PC-3 (cell line): ENCODE measurements at regions not wholly inside any gene's neighbourhood (a gene's known extent, or its start where the extent isn't known, plus 50 kb on each side); places are given as distances from the start of the nearest gene placed in this dataset.

Experiments
- ATAC-seq: fragments of 200-7000 bp; cut with Tn5 transposase; 2 replicates; pipeline ENCODE4 v1.9.1; 2020; ENCODE audit warnings: mild to moderate bottlenecking, moderate library complexity
- BruUV-seq: library from RNA; stranded (reverse); fragments of 400-500 nt; replicated peaks from 2 replicates; lab custom pipeline; 2021; lab: Mats Ljungman, UMichigan
- CTCF ChIA-PET: fragments of 300-600 bp; sonication (Branson Sonifier 250); formaldehyde crosslinking; loops from one replicate; lab custom pipeline; 2022; ENCODE audit warnings: antibody characterized with exemption; lab: Charles Lee
- POLR2A ChIA-PET: fragments of 300-600 bp; sonication (Branson Sonifier 250); formaldehyde crosslinking; loops from one replicate; lab custom pipeline; 2022; ENCODE audit warnings: antibody characterized with exemption; ENCODE audit not compliant: unreplicated experiment; lab: Charles Lee
- DNase-seq: peaks from one replicate; pipeline ENCODE4 v3.0.0-alpha.2; 2015
- H2AFZ ChIP-seq: fragments of 300-600 bp; sonication (generic); 2 replicates; pipeline ENCODE4 v1.6.0; 2016; ENCODE audit warnings: antibody characterized with exemption, low read length
- H3F3A ChIP-seq: fragments of 300-600 bp; sonication (generic); one replicate; pipeline ENCODE4 v1.6.0; 2017; ENCODE audit warnings: antibody characterized with exemption, low read length, control low read depth, mild to moderate bottlenecking; ENCODE audit not compliant: unreplicated experiment
- H3K27ac ChIP-seq: fragments of 300-600 bp; sonication (generic); 2 replicates; pipeline ENCODE4 v1.5.1; 2016; ENCODE audit warnings: mild to moderate bottlenecking, low read length
- H3K27me3 ChIP-seq: fragments of 300-600 bp; sonication (generic); 2 replicates; pipeline ENCODE4 v1.6.1; 2016; ENCODE audit warnings: low read length, mixed read lengths
- H3K36me3 ChIP-seq: fragments of 300-600 bp; sonication (generic); 2 replicates; pipeline ENCODE4 v1.6.1; 2016; ENCODE audit warnings: low read depth, mixed run types, low read length, mixed read lengths
- H3K4me1 ChIP-seq: fragments of 300-600 bp; sonication (generic); 2 replicates; pipeline ENCODE4 v1.5.1; 2016; ENCODE audit warnings: low read length; ENCODE audit not compliant: insufficient read depth
- H3K4me2 ChIP-seq: fragments of 300-600 bp; sonication (generic); 2 replicates; pipeline ENCODE4 v1.6.0; 2016; ENCODE audit warnings: low read length
- H3K4me3 ChIP-seq: fragments of 300-600 bp; sonication (generic); 2 replicates; pipeline ENCODE4 v1.5.1; 2016; ENCODE audit warnings: mild to moderate bottlenecking, low read length, mixed read lengths
- H3K79me2 ChIP-seq: fragments of 300-600 bp; sonication (generic); 2 replicates; pipeline ENCODE4 v1.6.1; 2017; ENCODE audit warnings: low read length, mixed read lengths
- H3K9ac ChIP-seq: fragments of 300-600 bp; sonication (generic); 2 replicates; pipeline ENCODE4 v1.6.0; 2016; ENCODE audit warnings: mild to moderate bottlenecking, low read length
- H3K9me2 ChIP-seq: fragments of 300-600 bp; sonication (generic); replicated peaks from 2 replicates; pipeline ENCODE4 v1.6.1; 2016; ENCODE audit warnings: mixed run types, low read length, mixed read lengths
- H3K9me3 ChIP-seq: fragments of 300-600 bp; sonication (generic); 2 replicates; pipeline ENCODE4 v1.6.1; 2016; ENCODE audit warnings: low read length, mixed read lengths
- H4K20me1 ChIP-seq: fragments of 300-600 bp; sonication (generic); 2 replicates; pipeline ENCODE4 v1.6.1; 2016; ENCODE audit warnings: low read length, mixed read lengths
- EZH2 ChIP-seq: fragments of 300-600 bp; sonication (generic); IDR thresholded peaks from one replicate; pipeline ENCODE4 v1.6.1; 2017; ENCODE audit warnings: antibody characterized with exemption, mild to moderate bottlenecking, low read length; ENCODE audit not compliant: unreplicated experiment
- EZH2phosphoT487 ChIP-seq: fragments of 300-600 bp; sonication (generic); IDR thresholded peaks from 2 replicates; pipeline ENCODE4 v1.6.1; 2018; ENCODE audit warnings: mild to moderate bottlenecking, antibody characterized with exemption, low read length, borderline replicate concordance
- intact Hi-C: fragments of 100-400 bp; cut with micrococcal nuclease; formaldehyde crosslinking; loops from 2 replicates; pipeline ENCODE4 v1.9.0; 2023
- TF ChIP-seq, protein P1 (sequence below): fragments of 300-600 bp; sonication (generic); conservative IDR thresholded peaks from 2 replicates; pipeline ENCODE4 v1.5.1; 2017; ENCODE audit warnings: antibody characterized with exemption, low read depth, mild to moderate bottlenecking, low read length

DNA sequence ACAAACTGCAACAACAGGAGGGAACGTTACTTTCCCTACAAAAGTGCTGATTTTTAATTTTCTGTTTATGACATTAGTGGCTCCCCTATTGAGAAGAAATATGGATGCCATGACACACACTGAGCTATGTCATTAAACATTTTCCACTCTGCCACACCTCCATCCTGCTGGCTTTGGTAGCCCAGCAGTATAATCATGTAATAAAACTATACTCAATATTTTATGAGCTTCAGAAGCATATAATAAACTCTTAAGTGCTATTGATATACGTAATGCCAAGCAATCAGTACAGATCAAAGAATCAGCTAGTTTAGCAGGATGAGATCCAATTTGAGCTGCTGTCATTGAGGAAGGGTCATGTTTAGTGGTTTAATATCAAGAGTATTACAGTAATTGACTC, 141.3 kb upstream of the LRRC7 start:
- TF ChIP-seq, protein P1, sequence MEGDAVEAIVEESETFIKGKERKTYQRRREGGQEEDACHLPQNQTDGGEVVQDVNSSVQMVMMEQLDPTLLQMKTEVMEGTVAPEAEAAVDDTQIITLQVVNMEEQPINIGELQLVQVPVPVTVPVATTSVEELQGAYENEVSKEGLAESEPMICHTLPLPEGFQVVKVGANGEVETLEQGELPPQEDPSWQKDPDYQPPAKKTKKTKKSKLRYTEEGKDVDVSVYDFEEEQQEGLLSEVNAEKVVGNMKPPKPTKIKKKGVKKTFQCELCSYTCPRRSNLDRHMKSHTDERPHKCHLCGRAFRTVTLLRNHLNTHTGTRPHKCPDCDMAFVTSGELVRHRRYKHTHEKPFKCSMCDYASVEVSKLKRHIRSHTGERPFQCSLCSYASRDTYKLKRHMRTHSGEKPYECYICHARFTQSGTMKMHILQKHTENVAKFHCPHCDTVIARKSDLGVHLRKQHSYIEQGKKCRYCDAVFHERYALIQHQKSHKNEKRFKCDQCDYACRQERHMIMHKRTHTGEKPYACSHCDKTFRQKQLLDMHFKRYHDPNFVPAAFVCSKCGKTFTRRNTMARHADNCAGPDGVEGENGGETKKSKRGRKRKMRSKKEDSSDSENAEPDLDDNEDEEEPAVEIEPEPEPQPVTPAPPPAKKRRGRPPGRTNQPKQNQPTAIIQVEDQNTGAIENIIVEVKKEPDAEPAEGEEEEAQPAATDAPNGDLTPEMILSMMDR: no peak
- no peak for TF ChIP-seq EZH2phosphoT487
- no peak for TF ChIP-seq EZH2
- no peak for ATAC-seq
- Histone ChIP-seq H3K27ac (no peak overlapping the region), H3K9ac (no peak overlapping the region), H3K36me3 (no peaks in the 10 kb centered on the region), H3K9me3 (no peaks in the 10 kb centered on the region), H3K9me2 (no peaks in the 10 kb centered on the region), H3K79me2 (no peaks in the 10 kb centered on the region), H3K4me3 (no peak overlapping the region), H4K20me1 (no peaks in the 10 kb centered on the region), H3K4me1 (no peaks in the 10 kb centered on the region), H3K4me2 (no peak overlapping the region), H2AFZ (no peak overlapping the region), H3F3A (no peaks in the 10 kb centered on the region), H3K27me3 (0 out of 2 replicates have a peak, but pooled peaks cover 4% of the 10 kb centered on the region)
- intact Hi-C loops: no loop called here
- CTCF ChIA-PET: no interaction called here
- no TSS peak for BruUV-seq
- POLR2A ChIA-PET: no interaction called here
- DNase-seq: no peak

GRCh38 chr1:69433073-69433472, 134.6 kb upstream of the LRRC7 start:
- POLR2A ChIA-PET: no interaction called here

DNA sequence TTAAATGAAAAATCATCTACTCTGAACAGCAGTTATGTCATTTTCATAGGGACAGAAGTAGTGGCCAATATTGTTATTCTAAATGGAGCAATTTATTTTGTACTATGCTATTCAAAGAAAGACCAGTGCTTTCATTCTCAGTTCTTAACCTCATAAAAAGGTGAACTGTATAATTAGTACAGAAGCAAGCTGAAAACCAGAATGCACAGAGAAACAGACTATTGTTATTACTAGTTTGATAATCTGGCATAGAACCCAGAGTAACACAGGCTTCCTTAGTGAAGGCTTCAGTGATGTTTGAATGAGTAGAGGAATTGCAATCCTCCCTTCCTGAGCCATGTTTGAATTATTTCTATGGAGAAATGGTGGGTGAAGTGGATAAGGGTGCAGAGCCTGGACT, 131.6 kb upstream of the LRRC7 start:
- Histone ChIP-seq H3K36me3 (no peaks in the 10 kb centered on the region), H4K20me1 (no peaks in the 10 kb centered on the region), H3K9ac (no peak overlapping the region), H2AFZ (no peak overlapping the region), H3K4me3 (no peak overlapping the region), H3K79me2 (no peaks in the 10 kb centered on the region), H3K27me3 (no peaks in the 10 kb centered on the region), H3K9me2 (no peaks in the 10 kb centered on the region), H3F3A (no peaks in the 10 kb centered on the region), H3K4me2 (no peak overlapping the region), H3K27ac (no peak overlapping the region), H3K4me1 (no peaks in the 10 kb centered on the region), H3K9me3 (no peaks in the 10 kb centered on the region)
- ChIA-PET POLR2A (no interaction called here), CTCF (no interaction called here)
- no TSS peak for BruUV-seq
- intact Hi-C loops: no loop called here
- ATAC-seq (no peak), DNase-seq (no peak)
- TF ChIP-seq EZH2phosphoT487: no peak
- TF ChIP-seq, protein P1: no peak
- TF ChIP-seq EZH2: no peak

More at GRCh38 chr1:69433073-69433472, 134.6 kb upstream of the LRRC7 start:
- Histone ChIP-seq H2AFZ (no peak overlapping the region), H3K27me3 (no peaks in the 10 kb centered on the region), H3K27ac (no peak overlapping the region), H3K9me3 (no peaks in the 10 kb centered on the region), H3K4me3 (no peak overlapping the region), H3K36me3 (no peaks in the 10 kb centered on the region), H3K4me1 (no peaks in the 10 kb centered on the region), H3K9ac (no peak overlapping the region), H3F3A (no peaks in the 10 kb centered on the region), H3K9me2 (no peaks in the 10 kb centered on the region), H4K20me1 (no peaks in the 10 kb centered on the region), H3K79me2 (no peaks in the 10 kb centered on the region), H3K4me2 (no peak overlapping the region)
- TF ChIP-seq, protein P1: no peak
- no peak for TF ChIP-seq EZH2
- no peak for TF ChIP-seq EZH2phosphoT487
- intact Hi-C loops: no loop called here
- DNase-seq: peak; percentile 10
- BruUV-seq: no TSS peak
- CTCF ChIA-PET: no interaction called here
- no peak for ATAC-seq
